Fibroblast of villous mesenchyme (primary cell): ENCODE measurements at regions not wholly inside any gene's neighbourhood (a gene's known extent, or its start where the extent isn't known, plus 50 kb on each side); places are given as distances from the start of the nearest gene placed in this dataset.

Experiments used
- DNase-seq: peaks from one replicate; pipeline ENCODE4 v3.0.0-alpha.2; 2010; ENCODE audit warnings: low read depth
- H3K4me3 ChIP-seq: 2 replicates; pipeline ENCODE4 v1.5.1; 2011; ENCODE audit warnings: low read depth, mild to moderate bottlenecking, low read length
- CTCF ChIP-seq: IDR thresholded peaks from 2 replicates; pipeline ENCODE4 v1.5.1; 2012; ENCODE audit warnings: low read depth, mild to moderate bottlenecking, low read length; ENCODE audit not compliant: insufficient read depth

- no peak overlapping the region for H3K4me3 ChIP-seq
- TF ChIP-seq CTCF: no peak
- no peak for DNase-seq
Observed at GRCh38 chr19:33906578-33907335, 110.1 kb downstream of the KCTD15 start.

GRCh38 chr19:33910922-33911321 lies 114.3 kb downstream of the KCTD15 start:
- no peak for TF ChIP-seq CTCF
- no peak for DNase-seq
- no peak overlapping the region for H3K4me3 ChIP-seq

- TF ChIP-seq CTCF: no peak
- no peak for DNase-seq
Observed at GRCh38 chr19:33914599-33914998, 117.9 kb downstream of the KCTD15 start.

GRCh38 chr19:33916792-33917191 lies 120.1 kb downstream of the KCTD15 start:
- H3K4me3 ChIP-seq: no peak overlapping the region
- TF ChIP-seq CTCF: no peak
- no peak for DNase-seq

More at GRCh38 chr19:33914599-33914998, 117.9 kb downstream of the KCTD15 start:
- no peak overlapping the region for H3K4me3 ChIP-seq

GRCh38 chr19:33919291-33919690 lies 122.6 kb downstream of the KCTD15 start:
- H3K4me3 ChIP-seq: no peak overlapping the region
- TF ChIP-seq CTCF: no peak
- DNase-seq: no peak

GRCh38 chr19:33921165-33921564 lies 124.5 kb downstream of the KCTD15 start:
- no peak for DNase-seq
- no peak for TF ChIP-seq CTCF
- no peak overlapping the region for H3K4me3 ChIP-seq

GRCh38 chr19:33926306-33926705 lies 129.6 kb downstream of the KCTD15 start:
- DNase-seq: no peak
- H3K4me3 ChIP-seq: no peak overlapping the region
- TF ChIP-seq CTCF: no peak
